ENCODE measurements at regions not wholly inside any gene's neighbourhood (a gene's known extent, or its start where the extent isn't known, plus 50 kb on each side); places are given as distances from the start of the nearest gene placed in this dataset.
A peak's percentile ranks its signal among the peaks of the same experiment; 100 is the strongest.
"Not testable (repeated sequence)": the region's sequence is repeated elsewhere in the genome, so short reads cannot be mapped to it uniquely, and the experiment has no call there.

- H3K27me3 ChIP-seq (replicated peaks in 1 of 2; ENCODE audit: control insufficient read depth in 2 of 2, insufficient read depth in 2 of 2, low read length in 1 of 2); H4K20me1 ChIP-seq (ENCODE audit: control insufficient read depth, insufficient read depth); H3K4me2 ChIP-seq (ENCODE audit: control insufficient read depth, insufficient read depth); SMC1A ChIA-PET (ENCODE audit: uncharacterized antibody, unreplicated experiment); ATAC-seq; H3K27ac ChIP-seq (ENCODE audit: control insufficient read depth, insufficient read depth); H2AFZ ChIP-seq (ENCODE audit: control insufficient read depth, low read depth, low read length); RAD21 ChIA-PET (ENCODE audit: unreplicated experiment); in situ Hi-C loops (cut with MboI); CTCF ChIA-PET; H3K4me1 ChIP-seq (ENCODE audit: control insufficient read depth, insufficient read depth, low read length); POLR2A ChIA-PET; FAIRE-seq; intact Hi-C loops (cut with micrococcal nuclease; ENCODE audit: unreplicated experiment); H3K9ac ChIP-seq (ENCODE audit: control insufficient read depth, insufficient read depth, low read length); H3K79me2 ChIP-seq (ENCODE audit: control insufficient read depth, insufficient read depth, low read length); H3K9me3 ChIP-seq (replicated peaks; ENCODE audit: control insufficient read depth, insufficient read depth, low read length); H3K36me3 ChIP-seq (ENCODE audit: control insufficient read depth in 2 of 2, insufficient read depth in 2 of 2, low read length in 1 of 2); DNase-seq (ENCODE audit: low read depth, low spot score); H3K4me3 ChIP-seq; BruUV-seq (replicated peaks): not testable (repeated sequence)
- 31% methylated on average over 5 of the region's 5 CpGs for WGBS (ENCODE audit: insufficient coverage, insufficient replicate concordance, low lambda C conversion rate, missing lambda C conversion rate)
Measured at GRCh38 chr2:90290701-90291100, 1599.2 kb downstream of the RPIA start.

- H3K9me3 ChIP-seq (replicated peaks; ENCODE audit: control insufficient read depth, insufficient read depth, low read length); CTCF ChIA-PET; H3K9ac ChIP-seq (ENCODE audit: control insufficient read depth, insufficient read depth, low read length); DNase-seq (ENCODE audit: low read depth, low spot score); H2AFZ ChIP-seq (ENCODE audit: control insufficient read depth, low read depth, low read length); SMC1A ChIA-PET (ENCODE audit: uncharacterized antibody, unreplicated experiment); H3K36me3 ChIP-seq (ENCODE audit: control insufficient read depth in 2 of 2, insufficient read depth in 2 of 2, low read length in 1 of 2); H4K20me1 ChIP-seq (ENCODE audit: control insufficient read depth, insufficient read depth); RAD21 ChIA-PET (ENCODE audit: unreplicated experiment); POLR2A ChIA-PET; H3K4me3 ChIP-seq; H3K79me2 ChIP-seq (ENCODE audit: control insufficient read depth, insufficient read depth, low read length); H3K4me1 ChIP-seq (ENCODE audit: control insufficient read depth, insufficient read depth, low read length); intact Hi-C loops (cut with micrococcal nuclease; ENCODE audit: unreplicated experiment); in situ Hi-C loops (cut with MboI); ATAC-seq; H3K27me3 ChIP-seq (replicated peaks in 1 of 2; ENCODE audit: control insufficient read depth in 2 of 2, insufficient read depth in 2 of 2, low read length in 1 of 2); H3K27ac ChIP-seq (ENCODE audit: control insufficient read depth, insufficient read depth); H3K4me2 ChIP-seq (ENCODE audit: control insufficient read depth, insufficient read depth); BruUV-seq (replicated peaks): not testable (repeated sequence)
- peak; percentile 7 for FAIRE-seq
- 11% methylated on average over 4 of the region's 5 CpGs for WGBS (ENCODE audit: insufficient coverage, insufficient replicate concordance, low lambda C conversion rate, missing lambda C conversion rate)
Measured at GRCh38 chr2:90291168-90291883, 1599.9 kb downstream of the RPIA start.

- BruUV-seq (replicated peaks); FAIRE-seq; H3K4me2 ChIP-seq (ENCODE audit: control insufficient read depth, insufficient read depth); H2AFZ ChIP-seq (ENCODE audit: control insufficient read depth, low read depth, low read length); H3K4me3 ChIP-seq; H3K9ac ChIP-seq (ENCODE audit: control insufficient read depth, insufficient read depth, low read length); DNase-seq (ENCODE audit: low read depth, low spot score); CTCF ChIA-PET; in situ Hi-C loops (cut with MboI); POLR2A ChIA-PET; H4K20me1 ChIP-seq (ENCODE audit: control insufficient read depth, insufficient read depth); H3K79me2 ChIP-seq (ENCODE audit: control insufficient read depth, insufficient read depth, low read length); H3K4me1 ChIP-seq (ENCODE audit: control insufficient read depth, insufficient read depth, low read length); H3K27me3 ChIP-seq (replicated peaks in 1 of 2; ENCODE audit: control insufficient read depth in 2 of 2, insufficient read depth in 2 of 2, low read length in 1 of 2); intact Hi-C loops (cut with micrococcal nuclease; ENCODE audit: unreplicated experiment); H3K27ac ChIP-seq (ENCODE audit: control insufficient read depth, insufficient read depth); ATAC-seq; H3K36me3 ChIP-seq (ENCODE audit: control insufficient read depth in 2 of 2, insufficient read depth in 2 of 2, low read length in 1 of 2); H3K9me3 ChIP-seq (replicated peaks; ENCODE audit: control insufficient read depth, insufficient read depth, low read length); RAD21 ChIA-PET (ENCODE audit: unreplicated experiment); SMC1A ChIA-PET (ENCODE audit: uncharacterized antibody, unreplicated experiment): not testable (repeated sequence)
- 43% methylated on average over 1 of the region's 1 CpG for WGBS (ENCODE audit: insufficient coverage, insufficient replicate concordance, low lambda C conversion rate, missing lambda C conversion rate)
Measured at GRCh38 chr2:90291934-90292333, 1600.5 kb downstream of the RPIA start.

GRCh38 chr2:90292451-90292850, 1601.0 kb downstream of the RPIA start:
- ATAC-seq; H3K4me3 ChIP-seq; H3K27me3 ChIP-seq (replicated peaks in 1 of 2; ENCODE audit: control insufficient read depth in 2 of 2, insufficient read depth in 2 of 2, low read length in 1 of 2); SMC1A ChIA-PET (ENCODE audit: uncharacterized antibody, unreplicated experiment); H3K4me1 ChIP-seq (ENCODE audit: control insufficient read depth, insufficient read depth, low read length); H3K9ac ChIP-seq (ENCODE audit: control insufficient read depth, insufficient read depth, low read length); H3K9me3 ChIP-seq (replicated peaks; ENCODE audit: control insufficient read depth, insufficient read depth, low read length); BruUV-seq (replicated peaks); FAIRE-seq; POLR2A ChIA-PET; H2AFZ ChIP-seq (ENCODE audit: control insufficient read depth, low read depth, low read length); intact Hi-C loops (cut with micrococcal nuclease; ENCODE audit: unreplicated experiment); H3K36me3 ChIP-seq (ENCODE audit: control insufficient read depth in 2 of 2, insufficient read depth in 2 of 2, low read length in 1 of 2); in situ Hi-C loops (cut with MboI); CTCF ChIA-PET; RAD21 ChIA-PET (ENCODE audit: unreplicated experiment); H4K20me1 ChIP-seq (ENCODE audit: control insufficient read depth, insufficient read depth); H3K4me2 ChIP-seq (ENCODE audit: control insufficient read depth, insufficient read depth); H3K79me2 ChIP-seq (ENCODE audit: control insufficient read depth, insufficient read depth, low read length); DNase-seq (ENCODE audit: low read depth, low spot score); H3K27ac ChIP-seq (ENCODE audit: control insufficient read depth, insufficient read depth): not testable (repeated sequence)
- WGBS (ENCODE audit: insufficient coverage, insufficient replicate concordance, low lambda C conversion rate, missing lambda C conversion rate) = 12% methylated on average over 4 of the region's 4 CpGs

Measured in GM12878 (cell line).